ENCODE measurements at regions not wholly inside any gene's neighbourhood (a gene's known extent, or its start where the extent isn't known, plus 50 kb on each side); places are given as distances from the start of the nearest gene placed in this dataset.

DNA sequence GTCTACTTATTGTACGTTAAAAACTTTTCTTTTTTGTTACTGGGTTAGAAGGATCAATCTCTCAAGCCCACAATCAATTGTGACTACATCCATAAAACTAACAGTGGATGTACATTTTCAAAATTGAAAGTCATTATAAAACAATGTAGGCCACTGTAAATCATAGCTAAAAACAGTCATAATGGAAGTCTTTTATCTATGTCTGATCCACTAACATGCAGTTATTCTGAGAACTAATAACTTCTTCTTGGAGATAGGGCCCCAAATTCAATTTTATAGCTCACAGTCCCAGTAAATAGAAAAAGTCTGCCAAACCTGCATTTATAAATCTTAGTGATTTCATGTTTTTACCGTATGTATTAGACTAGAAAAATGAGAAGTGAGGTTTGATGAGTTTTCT is 187.3 kb upstream of the MMS22L start:
- Mint-ChIP-seq H3K27me3 (ENCODE audit: unreplicated experiment) (no peaks in the 10 kb centered on the region), H3K9me3 (ENCODE audit: low read depth, unreplicated experiment) (no peaks in the 10 kb centered on the region), H3K36me3 (ENCODE audit: insufficient read depth, unreplicated experiment) (no peaks in the 10 kb centered on the region), H3K4me3 (ENCODE audit: low read depth, unreplicated experiment) (no peak overlapping the region), H3K27ac (ENCODE audit: unreplicated experiment) (no peak overlapping the region), H3K4me1 (ENCODE audit: low read depth, unreplicated experiment) (no peaks in the 10 kb centered on the region)
- TF ChIP-seq, protein P1, sequence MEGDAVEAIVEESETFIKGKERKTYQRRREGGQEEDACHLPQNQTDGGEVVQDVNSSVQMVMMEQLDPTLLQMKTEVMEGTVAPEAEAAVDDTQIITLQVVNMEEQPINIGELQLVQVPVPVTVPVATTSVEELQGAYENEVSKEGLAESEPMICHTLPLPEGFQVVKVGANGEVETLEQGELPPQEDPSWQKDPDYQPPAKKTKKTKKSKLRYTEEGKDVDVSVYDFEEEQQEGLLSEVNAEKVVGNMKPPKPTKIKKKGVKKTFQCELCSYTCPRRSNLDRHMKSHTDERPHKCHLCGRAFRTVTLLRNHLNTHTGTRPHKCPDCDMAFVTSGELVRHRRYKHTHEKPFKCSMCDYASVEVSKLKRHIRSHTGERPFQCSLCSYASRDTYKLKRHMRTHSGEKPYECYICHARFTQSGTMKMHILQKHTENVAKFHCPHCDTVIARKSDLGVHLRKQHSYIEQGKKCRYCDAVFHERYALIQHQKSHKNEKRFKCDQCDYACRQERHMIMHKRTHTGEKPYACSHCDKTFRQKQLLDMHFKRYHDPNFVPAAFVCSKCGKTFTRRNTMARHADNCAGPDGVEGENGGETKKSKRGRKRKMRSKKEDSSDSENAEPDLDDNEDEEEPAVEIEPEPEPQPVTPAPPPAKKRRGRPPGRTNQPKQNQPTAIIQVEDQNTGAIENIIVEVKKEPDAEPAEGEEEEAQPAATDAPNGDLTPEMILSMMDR (IDR thresholded peaks at IDR 0.05; ENCODE audit: unreplicated experiment) = no peak
- no peak for DNase-seq
- BruUV-seq (replicated peaks) = no TSS peak
- intact Hi-C loops (cut with micrococcal nuclease; ENCODE audit: unreplicated experiment) = no loop called here
- CTCF ChIA-PET = no interaction called here

DNA sequence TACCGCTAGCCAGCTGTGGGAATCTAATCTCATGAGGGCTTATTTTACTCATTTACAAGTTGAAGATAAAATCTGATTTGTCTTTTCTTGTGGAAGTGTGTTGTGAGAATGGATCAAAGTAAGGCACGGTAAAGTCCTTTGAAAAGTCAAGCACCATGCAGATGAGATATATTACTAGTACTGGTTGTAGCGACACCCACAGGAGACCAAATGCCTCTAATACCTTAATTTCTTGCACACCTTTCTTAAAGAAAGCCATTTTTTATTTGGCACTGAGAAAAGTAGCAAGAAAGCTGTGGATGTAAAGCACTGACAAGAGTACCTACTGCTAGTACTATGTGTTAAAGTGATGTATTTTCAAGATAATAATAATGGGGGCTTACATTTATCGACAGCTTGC is 191.0 kb upstream of the MMS22L start:
- no peaks in the 10 kb centered on the region for H3K4me1 Mint-ChIP-seq (ENCODE audit: low read depth, unreplicated experiment)
- no TSS peak for BruUV-seq (replicated peaks)
- no peaks in the 10 kb centered on the region for H3K36me3 Mint-ChIP-seq (ENCODE audit: insufficient read depth, unreplicated experiment)

DNA sequence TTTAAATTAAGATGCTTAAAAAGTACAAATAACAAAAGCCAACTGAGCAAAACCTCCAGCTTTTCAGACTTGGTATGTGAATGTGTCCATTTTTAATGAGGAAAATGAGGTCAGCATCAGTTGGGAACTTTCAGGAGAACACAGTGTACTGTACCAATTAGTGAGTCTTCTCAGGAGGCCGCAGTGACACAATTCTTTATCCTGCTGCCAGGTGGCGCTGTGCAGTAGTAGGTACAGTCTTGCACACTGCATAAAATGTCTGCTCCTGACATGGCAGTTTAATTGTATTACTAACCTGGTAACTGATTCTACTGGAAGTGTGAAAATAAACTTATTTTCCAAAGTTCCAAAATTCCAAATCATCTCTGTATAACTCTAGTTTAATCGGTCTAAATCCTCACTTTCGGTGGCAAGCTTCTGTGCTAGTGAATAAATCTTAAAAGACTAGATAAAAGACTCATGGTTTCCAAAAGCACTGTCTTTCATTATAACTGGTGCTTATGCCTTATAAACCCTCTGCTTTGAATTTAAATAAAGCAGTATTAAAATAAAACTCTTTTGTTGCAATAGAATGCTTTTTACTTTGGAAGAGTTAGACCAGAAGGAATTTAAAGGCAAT is 214.8 kb upstream of the MMS22L start:
- no TSS peak for BruUV-seq (replicated peaks)
- Mint-ChIP-seq H3K4me3 (ENCODE audit: low read depth, unreplicated experiment) (no peak overlapping the region), H3K36me3 (ENCODE audit: insufficient read depth, unreplicated experiment) (no peaks in the 10 kb centered on the region), H3K27me3 (ENCODE audit: unreplicated experiment) (no peaks in the 10 kb centered on the region), H3K4me1 (ENCODE audit: low read depth, unreplicated experiment) (no peaks in the 10 kb centered on the region), H3K9me3 (ENCODE audit: low read depth, unreplicated experiment) (no peaks in the 10 kb centered on the region), H3K27ac (ENCODE audit: unreplicated experiment) (no peak overlapping the region)
- intact Hi-C loops (cut with micrococcal nuclease; ENCODE audit: unreplicated experiment) = loop anchor here (1.0 to 5.0 kb wide), 4 partner anchors 427 to 1619 kb away; no protein-coding TSS in a partner anchor
- peak; percentile 65 for DNase-seq
- CTCF ChIA-PET = no interaction called here
- TF ChIP-seq, protein P1 (IDR thresholded peaks at IDR 0.05; ENCODE audit: unreplicated experiment) = peak; percentile 70

More for the DNA sequence above, 191.0 kb upstream of the MMS22L start:
- TF ChIP-seq, protein P1 (IDR thresholded peaks at IDR 0.05; ENCODE audit: unreplicated experiment) = no peak
- Mint-ChIP-seq H3K4me3 (ENCODE audit: low read depth, unreplicated experiment) (no peak overlapping the region), H3K27ac (ENCODE audit: unreplicated experiment) (no peak overlapping the region), H3K9me3 (ENCODE audit: low read depth, unreplicated experiment) (no peaks in the 10 kb centered on the region), H3K27me3 (ENCODE audit: unreplicated experiment) (no peaks in the 10 kb centered on the region)
- intact Hi-C loops (cut with micrococcal nuclease; ENCODE audit: unreplicated experiment) = no loop called here
- DNase-seq = no peak
- CTCF ChIA-PET = no interaction called here

DNA sequence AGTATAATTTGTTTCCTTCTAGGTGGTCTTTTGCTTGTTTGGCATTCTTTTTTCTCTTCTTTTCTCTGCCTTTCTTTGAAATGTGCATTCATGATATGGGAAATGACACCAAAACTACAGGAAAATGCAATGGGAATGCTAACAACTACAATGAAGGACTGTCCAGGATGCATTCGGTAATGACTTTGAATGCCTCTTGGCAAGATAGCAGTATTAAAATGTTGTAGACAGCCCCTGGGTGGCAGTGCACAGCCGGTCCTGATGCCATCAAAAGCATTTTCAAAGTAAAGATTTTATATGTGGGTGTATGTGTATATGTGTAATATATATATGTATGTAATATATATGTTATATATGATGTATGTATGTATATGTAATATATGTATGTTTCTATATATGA is 218.8 kb upstream of the MMS22L start:
- DNase-seq = no peak
- Mint-ChIP-seq H3K27ac (ENCODE audit: unreplicated experiment) (no peak overlapping the region), H3K36me3 (ENCODE audit: insufficient read depth, unreplicated experiment) (no peaks in the 10 kb centered on the region), H3K27me3 (ENCODE audit: unreplicated experiment) (no peaks in the 10 kb centered on the region), H3K9me3 (ENCODE audit: low read depth, unreplicated experiment) (no peaks in the 10 kb centered on the region), H3K4me3 (ENCODE audit: low read depth, unreplicated experiment) (no peak overlapping the region), H3K4me1 (ENCODE audit: low read depth, unreplicated experiment) (no peaks in the 10 kb centered on the region)
- BruUV-seq (replicated peaks) = no TSS peak
- CTCF ChIA-PET = no interaction called here
- intact Hi-C loops (cut with micrococcal nuclease; ENCODE audit: unreplicated experiment) = no loop called here
- TF ChIP-seq, protein P1 (IDR thresholded peaks at IDR 0.05; ENCODE audit: unreplicated experiment) = no peak

All from Calu3 (cell line).